Kasumi-1 (cell line): ENCODE measurements at regions not wholly inside any gene's neighbourhood (a gene's known extent, or its start where the extent isn't known, plus 50 kb on each side); places are given as distances from the start of the nearest gene placed in this dataset.
A peak's percentile ranks its signal among the peaks of the same experiment; 100 is the strongest.
"Not testable (repeated sequence)": the region's sequence is repeated elsewhere in the genome, so short reads cannot be mapped to it uniquely, and the experiment has no call there.

Experiments
- DNase-seq, 2 experiments: peaks; one replicate each; lab custom pipeline; 2025; lab: John Stamatoyannopoulos, UW

DNA sequence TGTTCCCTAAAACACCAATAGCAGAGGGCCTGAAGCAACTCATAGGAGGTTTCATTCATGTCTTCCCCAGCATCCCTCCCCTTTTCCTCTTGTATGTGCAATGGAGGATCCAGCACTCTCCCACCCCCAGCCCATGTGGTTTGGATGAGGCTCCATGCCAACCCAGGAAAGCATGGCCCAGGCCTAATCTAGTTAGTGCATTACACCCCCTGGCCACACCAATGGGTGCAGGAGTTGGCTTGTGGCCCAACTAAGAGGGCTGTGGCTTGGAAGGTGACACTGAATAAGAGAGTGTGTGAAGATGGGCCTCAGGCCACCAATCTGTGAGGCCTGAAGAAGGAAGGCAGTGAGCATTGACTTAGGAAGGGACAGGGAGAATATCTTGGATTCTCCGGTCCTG, 70.8 kb upstream of the SMIM23 start:
- DNase-seq: no peak

- DNase-seq: no peak
Observed at GRCh38 chr5:171715551-171715950, 70.1 kb upstream of the SMIM23 start.

GRCh38 chr5:171720086-171720485, 65.5 kb upstream of the SMIM23 start:
- no peak for DNase-seq

- peak; percentile 96 for DNase-seq
Observed at GRCh38 chr5:171721464-171721863, 64.2 kb upstream of the SMIM23 start.

DNA sequence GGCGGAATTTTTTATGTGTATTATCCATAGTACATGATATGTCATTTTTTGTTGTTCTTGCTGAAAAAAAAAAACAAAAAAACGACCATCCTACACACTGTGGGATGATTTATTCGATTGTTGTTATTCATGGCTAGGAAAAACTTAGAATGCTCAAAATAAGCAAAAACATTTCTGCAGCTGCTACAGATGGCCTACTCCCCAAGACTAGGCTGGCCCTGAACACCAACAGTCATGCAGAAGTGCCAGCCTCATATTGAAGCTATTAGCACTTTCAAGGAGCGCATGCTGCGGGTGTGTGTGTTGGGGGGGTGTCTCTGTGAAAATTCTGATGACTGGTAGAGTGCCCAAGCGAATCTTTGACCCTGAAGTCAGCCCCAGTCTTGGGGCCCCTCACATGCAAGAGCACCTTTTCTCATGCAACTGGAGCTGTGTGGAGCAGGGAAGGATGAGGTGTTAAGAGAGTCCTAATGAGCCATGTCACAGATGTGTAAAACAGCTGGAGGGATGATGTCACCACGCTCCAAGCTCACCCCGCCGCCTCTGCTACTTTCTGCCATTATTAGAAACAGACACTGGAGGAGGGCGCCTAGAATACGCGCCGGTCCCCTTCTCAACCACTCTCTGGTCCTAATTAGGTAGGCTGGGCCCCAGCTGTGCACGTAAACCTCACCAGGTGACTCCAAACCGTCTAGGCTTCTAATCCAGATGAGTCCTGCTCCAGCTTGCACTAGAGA, 61.0 kb upstream of the SMIM23 start:
- no peak for DNase-seq

GRCh38 chr5:171725205-171725601, 60.4 kb upstream of the SMIM23 start:
- no peak for DNase-seq

DNA sequence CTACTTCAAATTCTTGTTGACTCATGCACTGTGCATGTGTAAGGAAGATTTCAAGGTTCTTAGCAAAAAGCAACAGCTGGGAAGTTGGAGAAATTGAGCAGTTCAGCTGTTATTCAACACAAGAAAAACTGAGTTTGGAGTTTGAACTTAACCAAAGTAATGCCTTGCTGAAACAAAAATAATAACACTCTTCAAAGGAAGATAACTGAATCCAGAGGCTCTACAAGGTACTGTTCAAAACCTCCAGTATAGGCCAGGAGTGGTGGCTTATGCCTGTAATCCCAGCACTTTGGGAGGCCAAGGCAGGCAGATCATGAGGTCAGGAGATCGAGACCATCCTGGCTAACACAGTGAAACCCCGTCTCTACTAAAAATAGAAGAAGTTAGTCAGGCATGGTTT, 58.8 kb upstream of the SMIM23 start:
- DNase-seq: not testable (repeated sequence)

GRCh38 chr5:171728686-171729085, 56.9 kb upstream of the SMIM23 start:
- DNase-seq: no peak
